Stimulated activated CD4-positive, alpha-beta T cell treated with anti-CD3 and anti-CD28 coated beads, Interleukin-15, amount 100 ng/mL, for 24 hours (primary cell): ENCODE measurements at regions not wholly inside any gene's neighbourhood (a gene's known extent, or its start where the extent isn't known, plus 50 kb on each side); places are given as distances from the start of the nearest gene placed in this dataset.
"Not testable (repeated sequence)": the region's sequence is repeated elsewhere in the genome, so short reads cannot be mapped to it uniquely, and the experiment has no call there.

ENCODE experiments used
- DNase-seq: peaks from one replicate; pipeline ENCODE4 v3.0.0-alpha.2; 2020

DNA sequence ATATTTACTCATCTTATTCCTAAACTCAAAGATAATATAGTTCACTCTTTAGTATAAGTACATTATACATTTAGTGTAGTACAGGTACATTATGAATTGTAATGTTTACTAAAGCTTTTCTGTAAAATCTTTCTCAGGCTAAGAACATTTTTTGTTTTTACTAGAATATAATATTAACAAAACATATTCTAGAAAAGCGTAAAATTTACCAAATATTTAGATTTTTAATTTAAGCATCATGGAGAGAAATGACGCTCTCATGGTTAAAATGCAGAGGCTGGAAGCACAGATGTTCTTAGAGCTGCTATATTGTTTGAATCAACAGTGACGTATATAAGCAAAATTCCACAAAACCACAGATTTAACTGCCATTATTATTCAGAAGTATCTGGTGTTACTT is 54.7 kb upstream of the NBPF15 start:
- DNase-seq = not testable (repeated sequence)

DNA sequence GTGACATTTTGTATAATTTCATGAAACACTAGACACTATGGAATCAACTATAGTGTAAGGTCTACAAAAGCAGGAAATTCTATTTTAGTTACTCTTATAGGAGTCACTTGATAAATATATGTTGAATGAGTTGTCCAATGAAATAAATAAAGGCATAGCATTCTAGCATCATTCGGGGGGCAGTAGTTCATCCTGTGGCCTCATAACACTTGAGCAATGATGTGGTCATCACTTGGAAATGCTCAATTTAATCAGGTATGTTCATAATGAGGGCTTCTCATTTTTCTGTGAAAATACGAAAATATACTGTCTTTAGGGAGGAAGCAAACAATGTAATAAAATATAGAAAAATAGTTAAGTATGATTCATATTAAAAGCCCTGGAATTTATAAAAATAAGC is 55.4 kb upstream of the NBPF15 start:
- DNase-seq = not testable (repeated sequence)

DNA sequence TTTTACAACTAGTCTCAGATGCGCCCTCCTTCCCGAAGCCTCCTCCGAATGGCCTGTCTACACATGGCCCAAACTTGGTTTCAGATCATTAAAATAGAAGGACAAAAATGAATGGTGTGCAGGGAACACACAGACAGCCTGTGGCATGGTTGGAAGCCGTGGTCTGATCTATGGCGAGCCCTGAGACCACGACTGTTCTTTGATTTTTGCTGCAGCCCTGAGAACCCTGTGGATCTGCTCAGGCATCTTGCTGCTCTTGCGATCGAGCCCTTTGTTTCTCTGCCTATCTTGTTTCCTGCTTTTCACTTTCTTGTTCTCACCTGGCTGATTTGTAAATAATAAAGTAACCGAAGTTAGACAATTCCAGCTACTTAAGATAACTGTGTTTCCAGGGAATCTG is 57.0 kb upstream of the NBPF15 start:
- DNase-seq = not testable (repeated sequence)

DNA sequence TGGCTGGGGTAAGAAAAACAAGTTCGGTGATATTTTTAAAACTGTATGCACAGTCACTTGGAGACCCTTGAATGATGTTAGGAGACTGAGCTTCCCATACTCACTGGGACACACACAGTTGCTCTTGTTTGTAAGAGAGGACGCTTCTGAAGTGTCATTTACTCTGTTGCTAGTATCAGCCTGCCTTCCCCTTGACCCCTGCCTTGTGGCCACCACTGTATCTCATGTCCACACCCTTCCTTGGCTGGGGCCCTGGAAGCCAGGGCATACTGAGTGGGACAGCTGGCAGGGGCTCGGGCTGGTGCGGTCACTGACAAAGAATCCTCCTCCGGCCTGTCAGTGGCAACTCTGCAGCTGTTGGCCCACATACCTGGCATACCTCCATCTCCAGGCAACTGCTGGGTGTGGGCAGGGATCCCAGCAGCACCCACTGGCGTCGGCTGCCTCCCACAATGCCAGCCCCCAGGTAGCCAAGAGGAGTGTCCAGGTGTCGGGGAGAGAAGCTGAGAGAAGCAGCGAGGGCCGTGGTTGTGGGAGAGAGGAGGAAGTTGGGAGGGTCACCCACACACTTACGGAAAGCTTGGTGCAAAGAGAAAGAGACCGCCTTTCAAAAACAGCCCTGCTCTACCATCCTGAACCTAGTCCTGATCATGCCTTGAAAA is 58.2 kb upstream of the NBPF15 start:
- not testable (repeated sequence) for DNase-seq

DNA sequence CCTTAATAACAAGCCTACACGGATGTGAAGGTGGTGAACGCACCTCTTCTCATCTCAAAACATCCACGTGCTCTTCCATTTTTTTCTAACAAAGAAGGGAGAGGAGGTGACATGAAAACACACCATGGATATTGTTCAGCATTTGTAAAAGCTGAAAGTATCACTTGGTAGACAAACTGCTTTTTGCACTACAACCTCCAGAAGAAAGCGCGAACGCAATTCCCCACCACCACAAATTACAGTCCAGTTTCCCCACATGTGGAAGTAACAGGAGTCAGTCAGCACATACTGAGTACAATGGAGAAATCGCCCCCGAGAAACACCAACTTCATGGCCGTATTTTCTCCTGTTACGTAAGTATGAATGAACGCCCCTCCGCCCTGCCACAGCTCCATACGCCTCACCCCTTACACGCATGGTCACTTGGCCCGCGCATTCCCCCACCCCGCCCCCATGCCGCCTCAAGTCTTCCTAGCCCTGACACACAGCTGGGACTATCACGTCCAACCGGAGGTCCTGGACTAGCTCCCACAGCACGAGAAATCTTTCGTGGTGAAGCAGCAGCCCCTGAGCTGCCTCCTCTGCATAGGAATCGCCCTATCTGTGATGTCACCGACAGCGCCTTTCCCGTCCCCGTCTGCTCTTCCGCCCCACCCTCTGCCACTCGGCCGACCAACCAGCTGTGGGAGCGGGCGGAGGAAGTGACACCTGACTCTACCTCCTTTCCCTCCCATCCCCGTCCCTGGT is 62.4 kb upstream of the NBPF15 start:
- DNase-seq = peak; percentile 74

DNA sequence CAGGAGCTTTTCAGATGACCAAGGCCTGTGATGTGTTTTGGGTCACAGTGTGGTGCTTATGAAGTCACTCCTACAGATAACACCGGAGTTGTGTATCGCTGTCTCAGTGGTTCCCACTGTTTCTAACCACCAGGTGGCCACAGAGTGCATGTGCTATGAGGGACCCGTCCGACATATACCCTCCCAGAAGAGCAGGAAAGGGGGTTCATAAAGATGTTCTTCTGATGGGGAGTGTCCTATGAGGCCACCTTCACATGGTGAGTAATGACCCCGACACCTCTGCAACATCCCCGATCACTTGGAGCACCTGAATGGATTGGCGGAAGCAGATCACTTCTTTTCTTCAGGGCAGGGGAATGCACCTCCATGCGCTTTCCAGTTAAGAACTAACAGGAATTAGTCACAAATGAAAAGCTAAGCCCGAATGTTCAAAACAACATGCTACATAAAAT is 60.5 kb upstream of the PPIAL4F start:
- DNase-seq = not testable (repeated sequence)

DNA sequence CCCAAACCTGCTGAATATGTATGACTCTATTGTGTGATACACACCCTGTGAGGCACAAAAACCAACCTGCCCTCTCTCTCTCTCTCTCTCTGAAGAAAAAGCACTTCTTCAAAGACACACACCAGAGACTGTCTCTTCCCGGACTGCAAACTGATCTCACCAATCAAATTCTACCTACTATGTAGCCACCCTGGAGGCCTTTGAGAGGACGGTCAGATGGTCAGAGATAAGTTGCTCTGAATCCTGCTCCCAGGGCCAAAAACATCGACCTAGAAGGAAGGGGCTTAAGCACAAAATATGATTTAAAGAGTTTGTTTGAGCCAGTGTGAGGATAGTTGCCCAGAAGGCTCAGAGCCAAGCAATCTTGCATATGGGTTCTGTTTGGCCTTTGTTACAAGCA is 59.2 kb upstream of the PPIAL4F start:
- not testable (repeated sequence) for DNase-seq

DNA sequence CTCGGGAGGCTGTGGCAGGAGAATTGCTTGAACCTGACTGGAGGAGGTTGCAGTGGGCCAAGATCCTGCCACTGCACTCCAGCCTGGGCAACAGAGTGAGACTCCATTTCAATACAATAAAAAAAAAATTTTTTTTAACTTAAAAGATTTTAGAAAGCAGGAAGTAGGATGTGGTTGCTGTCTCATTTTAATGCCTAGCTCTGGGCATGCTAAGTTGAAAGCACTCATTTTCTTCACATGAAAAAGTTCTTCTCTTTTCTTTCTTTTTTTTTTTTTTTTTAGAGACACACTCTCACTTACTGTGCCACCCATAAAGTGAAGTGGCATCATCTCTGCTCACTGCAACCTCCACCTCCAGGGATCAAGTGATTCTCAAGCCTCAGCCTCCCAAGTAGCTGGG is 58.4 kb upstream of the PPIAL4F start:
- DNase-seq = not testable (repeated sequence)

DNA sequence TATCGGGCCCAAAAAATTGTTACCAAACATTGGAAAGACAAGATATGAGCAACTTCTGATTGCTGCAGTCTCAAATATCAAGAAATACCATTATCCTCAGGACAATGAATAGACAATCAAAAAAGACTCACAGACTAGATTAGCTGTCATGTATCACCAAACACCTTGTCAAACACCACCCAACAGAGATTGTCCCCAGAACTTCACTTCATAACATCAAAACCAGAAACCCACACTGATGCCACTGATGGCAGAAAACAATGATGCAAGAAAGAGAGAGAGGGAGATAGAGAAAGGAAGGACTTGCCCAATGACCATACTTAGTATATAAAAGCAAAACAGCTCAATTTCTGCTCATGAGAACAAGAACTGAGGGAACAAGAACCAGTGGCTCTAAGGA is 56.0 kb upstream of the PPIAL4F start:
- DNase-seq = not testable (repeated sequence)

DNA sequence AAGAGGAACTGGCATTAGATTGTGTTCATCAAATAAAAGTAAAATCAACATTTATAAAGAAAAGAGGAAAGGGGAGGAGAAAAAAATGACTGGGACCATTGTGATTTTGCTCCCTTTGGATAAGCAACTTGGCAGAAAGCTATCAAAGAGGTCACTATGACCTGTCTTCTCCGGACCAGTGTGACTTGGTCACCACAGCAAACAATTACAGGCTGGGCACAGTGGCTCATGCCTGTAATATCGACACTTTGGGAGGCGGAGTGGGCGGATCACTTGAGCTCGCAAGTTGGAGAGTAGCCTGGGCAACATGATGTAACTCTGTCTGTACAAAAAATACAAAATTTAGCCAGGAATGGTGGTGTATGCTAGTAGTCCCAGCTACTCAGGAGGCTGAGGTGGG is 55.5 kb upstream of the PPIAL4F start:
- not testable (repeated sequence) for DNase-seq

DNA sequence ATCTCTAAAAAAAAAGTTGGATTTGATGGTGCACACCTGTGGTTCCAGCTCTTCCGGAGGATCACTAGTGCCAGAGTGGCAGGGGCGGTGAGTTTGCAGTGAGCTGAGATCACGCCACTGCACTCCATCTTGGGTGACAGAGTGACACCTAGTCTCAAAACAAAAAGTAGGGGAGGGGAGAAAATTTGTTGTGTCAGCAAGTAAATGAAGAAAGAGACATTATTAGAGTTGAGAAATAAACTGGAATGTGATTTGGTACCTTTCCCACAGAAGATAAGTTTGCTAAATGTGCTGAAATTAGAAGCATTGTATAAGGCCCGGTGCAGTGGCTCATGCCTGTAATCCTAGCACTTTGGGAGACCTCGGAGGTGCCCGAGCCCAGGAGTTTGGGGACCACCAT is 54.0 kb upstream of the PPIAL4F start:
- DNase-seq = not testable (repeated sequence)

DNA sequence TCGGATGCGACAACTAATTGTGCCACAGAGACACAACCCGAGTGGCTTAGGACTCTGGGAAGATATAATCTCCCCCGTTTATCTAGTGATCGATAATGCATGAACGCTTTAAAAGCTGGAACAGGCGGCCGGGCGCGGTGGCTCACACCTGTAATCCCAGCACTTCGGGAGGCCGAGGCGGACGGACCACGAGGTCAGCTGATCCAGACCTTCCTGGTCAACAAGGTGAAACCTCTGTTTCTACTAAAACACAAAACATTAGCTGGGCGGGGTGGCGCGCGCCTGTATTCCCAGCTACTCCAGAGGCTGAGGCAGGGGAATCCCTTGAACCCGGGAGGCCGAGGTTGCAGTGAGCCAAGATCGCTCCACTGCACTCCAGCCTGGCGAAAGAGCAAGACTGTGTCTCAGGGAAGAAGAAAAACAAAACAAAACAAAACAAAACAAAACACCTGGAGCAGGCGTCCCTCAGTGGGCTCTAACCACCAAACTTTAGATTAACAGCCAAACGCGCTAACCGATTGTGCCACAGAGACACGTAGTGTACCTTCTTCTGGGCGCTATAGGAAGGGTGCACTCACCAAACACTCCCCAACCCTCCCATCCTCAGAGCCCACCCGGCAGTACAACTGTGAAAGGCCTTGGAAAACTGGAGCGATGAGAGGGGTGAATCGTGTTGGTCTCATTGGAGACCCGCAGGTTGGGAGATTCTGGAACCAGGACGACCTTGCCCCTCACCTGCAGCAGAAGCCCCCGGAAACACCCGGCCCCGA is 53.3 kb upstream of the PPIAL4F start:
- DNase-seq = not testable (repeated sequence)
